GM19455 (cell line): ENCODE measurements at regions not wholly inside any gene's neighbourhood (a gene's known extent, or its start where the extent isn't known, plus 50 kb on each side); places are given as distances from the start of the nearest gene placed in this dataset.

Source experiments
- ATAC-seq: cut with Tn5 transposase; IDR thresholded peaks from one replicate; pipeline ENCODE4 v1.9.1; 2021; ENCODE audit not compliant: unreplicated experiment

DNA sequence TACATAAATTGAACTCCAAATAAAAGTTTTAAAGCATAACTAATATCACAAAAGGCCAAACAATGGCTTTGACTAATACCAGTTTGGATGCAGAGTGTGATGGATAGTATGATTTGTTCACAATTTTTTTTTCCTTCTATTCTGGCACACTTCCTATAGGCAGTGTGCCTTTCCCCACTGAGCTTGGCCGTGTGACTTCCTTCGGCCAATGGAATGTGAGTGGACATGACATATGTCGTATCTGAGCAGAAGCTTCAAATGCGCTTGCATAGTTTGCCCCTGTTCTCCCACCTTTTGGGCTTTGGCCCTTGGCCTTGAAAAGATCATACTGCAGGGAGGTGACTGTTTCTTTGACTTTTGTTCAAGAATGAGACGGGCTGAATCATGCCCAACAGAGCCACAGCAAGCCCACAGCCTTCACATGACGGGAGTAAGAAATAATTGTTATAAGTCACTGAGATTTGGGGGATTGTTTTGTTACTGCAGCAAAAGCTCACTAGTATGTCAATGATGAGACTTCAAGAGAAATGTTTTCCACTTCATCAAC is 279.9 kb upstream of the NEBL start:
- no peak for ATAC-seq

DNA sequence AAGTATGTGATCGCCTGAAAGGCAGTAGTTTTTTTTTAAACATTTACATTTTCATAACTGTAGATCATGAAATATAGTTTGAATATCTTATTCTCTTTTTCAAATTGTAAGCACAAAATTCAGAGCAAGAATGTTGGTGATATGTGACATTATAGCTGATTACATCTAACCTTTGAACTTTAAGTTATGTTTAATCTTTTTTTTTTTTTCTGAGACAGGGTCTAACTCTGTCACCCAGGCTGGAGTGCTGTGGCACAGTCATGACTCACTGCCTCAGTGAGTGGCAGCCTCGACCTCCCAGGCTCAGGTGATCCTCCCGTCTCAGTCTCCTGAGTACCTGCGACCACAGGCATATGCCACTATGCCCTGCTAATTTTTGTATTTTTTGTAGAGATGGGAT is 278.7 kb upstream of the NEBL start:
- ATAC-seq, result no peak

- ATAC-seq, result no peak
Observed at GRCh38 chr10:21174715-21175495, 277.8 kb upstream of the NEBL start.

GRCh38 chr10:21173802-21174714 is 276.9 kb upstream of the NEBL start:
- no peak for ATAC-seq

DNA sequence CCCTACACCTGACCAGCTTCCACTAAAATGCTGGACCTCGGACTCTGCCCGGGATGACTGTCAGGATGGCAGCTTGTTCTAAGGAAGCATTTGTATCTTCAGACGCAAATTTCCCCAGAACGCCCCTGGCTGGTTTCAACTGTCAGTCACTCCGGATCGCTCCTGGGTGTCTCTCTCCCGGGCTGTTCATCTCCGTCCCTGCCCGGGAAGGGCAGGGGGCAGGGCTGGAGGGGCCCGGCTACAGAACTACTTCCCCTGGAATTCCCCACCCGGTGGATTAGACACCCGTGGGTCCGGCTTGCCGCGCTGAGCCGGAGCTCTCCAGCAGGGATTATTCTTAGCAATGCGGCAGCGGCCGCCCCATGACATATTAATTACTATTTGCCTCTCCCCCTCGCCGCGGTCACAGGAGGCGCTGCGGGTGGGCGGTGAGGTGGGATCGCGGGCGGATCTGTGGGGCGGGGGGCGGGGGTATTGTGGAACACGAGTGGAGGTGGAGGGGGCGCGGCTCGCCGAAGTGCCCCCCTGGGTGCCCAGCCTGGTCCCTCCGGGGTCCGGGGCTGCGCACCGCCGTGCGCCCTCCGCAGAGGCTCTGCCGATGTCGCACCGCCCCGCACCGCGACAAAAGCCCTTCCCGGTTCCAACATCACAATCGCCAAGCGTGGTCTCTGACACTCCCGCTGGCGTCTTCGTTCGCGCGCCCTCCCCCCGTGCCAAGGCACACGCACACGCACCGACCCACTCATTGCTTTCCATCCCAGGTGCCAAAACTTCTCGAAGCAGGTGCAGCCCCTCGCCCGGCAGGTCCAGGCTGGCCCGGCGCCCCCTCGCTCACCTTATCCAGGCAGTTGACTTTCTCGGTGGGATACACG is 276.1 kb upstream of the NEBL start:
- no peak for ATAC-seq

GRCh38 chr10:21172542-21172929 is 275.4 kb upstream of the NEBL start:
- no peak for ATAC-seq

DNA sequence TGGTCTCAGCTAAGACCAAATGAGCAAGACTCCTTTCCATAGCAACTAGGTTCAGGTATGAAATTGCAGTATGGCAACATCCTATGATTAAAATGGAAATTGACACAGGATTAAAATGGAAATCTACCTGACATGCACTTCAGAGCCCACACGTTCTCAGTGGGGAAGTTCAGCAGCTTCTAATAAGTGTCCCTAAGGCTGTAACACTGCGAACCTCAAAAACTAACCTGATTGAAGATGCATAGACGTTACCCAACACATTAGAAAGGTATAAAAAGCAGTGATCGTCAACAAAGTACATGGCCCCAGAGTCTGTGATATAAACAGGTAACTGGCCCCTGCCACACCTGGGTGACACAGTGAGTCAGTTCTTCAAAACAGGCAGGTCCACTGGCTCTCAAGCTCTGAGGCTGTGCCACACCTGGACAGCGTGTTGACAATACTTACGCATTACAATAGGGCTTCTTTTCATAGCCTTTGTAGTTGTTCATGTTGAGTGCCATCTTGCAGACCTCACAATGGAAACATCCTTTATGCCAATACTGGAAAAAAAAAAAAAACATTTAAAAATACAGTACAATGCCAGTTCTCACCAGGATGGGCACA is 274.9 kb upstream of the NEBL start:
- no peak for ATAC-seq

DNA sequence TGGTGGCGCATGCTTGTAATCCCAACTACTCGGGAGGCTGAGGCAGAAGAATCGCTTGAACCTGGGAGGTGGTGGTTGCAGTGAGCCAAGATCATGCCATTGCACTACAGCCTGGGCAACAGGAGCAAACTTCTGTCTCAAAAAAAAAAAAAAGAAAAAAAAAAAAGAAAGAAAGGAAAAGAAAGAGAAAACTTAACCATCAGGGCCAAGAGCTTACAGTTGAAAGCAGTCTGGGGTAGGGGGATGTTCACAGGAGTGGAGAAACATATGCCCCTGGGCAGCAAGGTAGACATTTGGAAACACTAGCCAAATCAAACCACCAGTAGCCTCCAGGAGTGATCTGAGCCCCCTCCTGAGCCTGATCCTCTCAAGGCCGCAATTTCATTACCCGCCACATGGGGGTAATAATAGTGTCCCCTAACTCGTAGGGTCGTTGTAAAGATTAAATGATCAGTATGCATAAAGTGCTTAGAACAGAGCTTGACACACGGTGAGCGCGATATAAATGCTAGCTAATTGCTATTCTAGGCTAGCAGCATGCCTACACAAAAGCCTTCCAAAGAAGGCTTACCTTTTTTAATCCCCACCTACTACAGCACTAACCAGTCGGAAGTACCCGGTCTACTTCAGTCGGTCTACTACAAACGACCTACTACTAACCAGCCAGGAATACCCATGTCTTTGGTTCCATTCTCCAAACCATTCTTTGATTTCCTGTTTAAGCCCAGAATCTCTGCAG is 274.3 kb upstream of the NEBL start:
- ATAC-seq, result no peak

- no peak for ATAC-seq
Observed at GRCh38 chr10:21170216-21170615, 273.1 kb upstream of the NEBL start.

- no peak for ATAC-seq
Observed at GRCh38 chr10:21169271-21169670, 272.2 kb upstream of the NEBL start.

GRCh38 chr10:21167288-21168010 is 270.3 kb upstream of the NEBL start:
- ATAC-seq, result no peak

GRCh38 chr10:21166557-21167287 is 269.6 kb upstream of the NEBL start:
- no peak for ATAC-seq

DNA sequence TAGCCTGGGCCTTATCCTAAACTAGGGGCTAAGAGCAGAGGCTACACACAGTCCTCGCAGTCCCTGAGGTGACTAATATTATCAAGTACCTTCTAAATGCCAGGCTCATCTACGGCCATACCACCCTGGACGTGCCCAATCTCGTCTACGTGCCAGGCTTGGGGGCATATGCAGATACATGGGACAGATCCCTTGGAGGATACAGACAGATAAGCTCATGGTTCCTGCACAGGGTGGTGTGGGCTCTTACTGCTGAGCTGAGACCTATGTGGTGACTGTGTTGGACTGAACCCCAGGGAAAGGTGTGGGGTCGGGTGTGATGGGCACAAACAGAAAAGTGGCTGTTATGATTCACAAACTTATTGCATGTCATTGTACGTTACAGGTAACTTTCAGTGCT is 268.4 kb upstream of the NEBL start:
- no peak for ATAC-seq

DNA sequence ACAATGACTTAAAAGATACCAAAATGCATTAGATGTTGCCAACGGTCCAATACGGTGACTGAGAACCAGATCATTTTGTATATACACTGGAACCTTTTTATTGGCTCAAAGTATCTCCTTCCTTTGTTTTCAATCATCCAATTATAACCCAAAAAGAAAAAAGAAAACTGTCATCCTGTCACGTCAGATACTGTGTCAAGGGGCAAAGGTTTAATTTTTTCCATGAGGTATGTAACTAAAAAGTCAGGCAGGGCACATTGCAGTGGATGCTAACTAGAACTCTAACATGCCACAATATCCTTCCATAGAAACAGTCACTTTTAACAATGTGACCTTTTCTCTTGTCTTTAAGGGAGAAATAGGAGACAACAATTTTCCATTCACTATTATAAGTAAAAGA is 267.6 kb upstream of the NEBL start:
- no peak for ATAC-seq

DNA sequence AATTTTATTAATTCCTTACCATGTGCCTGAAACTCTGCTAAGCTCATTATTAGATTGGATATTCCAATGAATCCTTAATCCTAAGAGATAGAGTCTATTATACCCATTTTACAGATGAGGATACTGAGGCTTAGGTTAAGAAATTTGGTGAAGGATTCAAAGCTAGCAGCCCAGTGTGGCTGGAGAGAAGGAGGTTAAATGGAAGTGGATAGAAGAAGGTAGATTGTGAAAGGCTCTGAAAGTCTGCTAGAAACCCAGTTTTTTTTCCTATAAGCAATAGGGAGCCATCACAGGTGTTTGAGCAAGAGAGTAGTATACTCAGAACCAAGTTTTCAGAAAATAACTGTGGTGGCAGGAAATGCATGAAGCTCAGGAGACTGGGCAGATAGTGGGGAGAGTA is 265.8 kb upstream of the NEBL start:
- no peak for ATAC-seq

- no peak for ATAC-seq
Observed at GRCh38 chr10:21161647-21162046, 264.5 kb upstream of the NEBL start.

DNA sequence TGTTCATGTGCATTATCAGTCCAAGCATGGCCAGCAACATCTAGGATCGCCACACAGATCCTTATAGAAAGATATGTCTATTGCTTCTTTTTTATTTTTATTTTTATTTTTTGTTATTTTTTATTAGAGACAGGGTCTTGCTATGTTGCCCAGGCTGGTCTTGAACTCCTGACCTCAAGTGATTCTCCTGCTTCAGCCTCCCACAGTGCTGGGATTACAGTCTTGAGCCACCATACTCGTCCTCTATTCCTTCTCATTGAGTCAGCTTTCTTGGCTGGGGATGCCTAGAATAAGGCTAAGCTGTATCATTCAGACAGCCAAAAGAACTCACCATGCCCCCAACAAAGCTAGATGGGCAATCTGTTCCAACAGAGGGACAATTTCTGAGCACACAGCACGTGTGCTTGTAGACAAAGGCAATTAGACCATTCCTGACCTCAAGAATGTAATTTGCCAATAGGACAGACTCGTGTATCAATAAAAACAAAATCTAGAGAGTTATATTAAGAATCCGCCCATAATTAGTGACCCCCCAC is 264.0 kb upstream of the NEBL start:
- ATAC-seq, result no peak

GRCh38 chr10:21160116-21160515 is 263.0 kb upstream of the NEBL start:
- ATAC-seq, result no peak
